T-helper 2 cell (primary cell): ENCODE measurements at regions not wholly inside any gene's neighbourhood (a gene's known extent, or its start where the extent isn't known, plus 50 kb on each side); places are given as distances from the start of the nearest gene placed in this dataset.

ENCODE experiments used
- DNase-seq, 5 experiments: peaks; one replicate each; pipeline versions ENCODE4 v3.0.0 to v3.0.0-alpha.2; 2012 to 2022

GRCh38 chr2:45210462-45211195, 201.4 kb upstream of the SIX2 start:
- no peak for DNase-seq

GRCh38 chr2:45209875-45210274, 200.6 kb upstream of the SIX2 start:
- DNase-seq, result no peak

GRCh38 chr2:45209302-45209701, 200.1 kb upstream of the SIX2 start:
- no peak for DNase-seq

DNA sequence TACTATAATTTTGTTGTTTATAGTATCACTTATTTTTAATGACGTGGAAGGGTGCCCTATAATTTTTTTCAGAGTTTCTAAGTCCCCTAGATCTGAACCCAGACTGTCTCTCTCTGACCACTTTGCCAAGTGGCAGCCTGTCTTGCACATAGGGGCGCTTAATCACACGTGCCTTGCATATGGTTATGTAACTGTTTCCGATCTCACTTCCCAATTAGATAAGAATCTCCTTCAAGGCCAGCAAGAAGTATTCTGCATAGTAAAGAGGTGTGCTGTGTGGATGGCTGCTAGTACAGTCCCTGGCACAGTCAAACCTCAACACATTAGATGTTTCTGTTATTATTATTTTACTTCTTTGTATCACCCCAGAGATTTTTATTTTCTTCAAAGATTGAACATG, 197.8 kb upstream of the SIX2 start:
- DNase-seq, result no peak

- DNase-seq, result no peak
Observed at GRCh38 chr2:45205985-45206384, 196.7 kb upstream of the SIX2 start.

GRCh38 chr2:45205480-45205879, 196.2 kb upstream of the SIX2 start:
- no peak for DNase-seq

- no peak for DNase-seq
Observed at GRCh38 chr2:45203400-45203799, 194.1 kb upstream of the SIX2 start.

- no peak for DNase-seq
Observed at GRCh38 chr2:45199973-45200372, 190.7 kb upstream of the SIX2 start.

DNA sequence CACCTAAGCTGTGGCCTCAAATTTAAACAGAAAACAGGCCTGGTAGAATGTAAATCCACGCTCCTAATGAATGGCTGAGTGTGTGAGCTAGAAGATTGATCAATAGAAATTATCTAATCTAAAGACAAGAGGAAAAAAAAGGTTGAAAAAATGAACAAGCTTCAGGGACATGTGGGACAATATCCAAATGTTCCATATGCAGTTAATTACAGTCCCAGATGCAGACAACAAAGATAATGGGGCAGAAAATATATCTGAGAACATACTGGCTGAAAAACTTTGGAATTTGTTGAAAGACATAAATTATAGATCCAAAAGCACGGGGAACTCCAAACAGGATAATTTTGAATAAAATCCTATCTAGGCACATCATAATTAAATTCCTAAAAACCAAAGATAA, 186.7 kb upstream of the SIX2 start:
- no peak for DNase-seq

DNA sequence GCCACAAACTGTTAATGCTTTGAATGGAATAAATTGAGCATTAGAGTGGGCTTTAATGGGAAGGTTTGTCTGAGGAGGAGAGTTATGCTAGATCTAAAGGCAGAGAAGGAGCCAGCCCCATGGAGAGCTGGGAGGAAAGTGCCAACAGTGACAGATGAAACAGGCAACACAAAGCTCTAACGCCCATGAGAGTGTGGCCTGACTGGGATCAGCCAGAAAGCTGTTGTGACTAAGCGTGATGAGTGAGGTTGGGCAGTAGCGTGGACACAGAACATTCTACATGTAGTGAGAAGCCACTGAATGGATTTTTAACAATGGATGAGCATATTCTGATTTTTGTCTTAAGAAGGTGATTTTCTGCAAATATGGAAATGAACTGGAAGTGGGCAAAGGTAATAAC, 185.3 kb upstream of the SIX2 start:
- DNase-seq, result no peak

GRCh38 chr2:45193581-45193980, 184.3 kb upstream of the SIX2 start:
- no peak for DNase-seq

- no peak for DNase-seq
Observed at GRCh38 chr2:45192991-45193390, 183.7 kb upstream of the SIX2 start.

- DNase-seq, result no peak
Observed at GRCh38 chr2:45192481-45192880, 183.2 kb upstream of the SIX2 start.

- DNase-seq, result no peak
Observed at GRCh38 chr2:45191976-45192375, 182.7 kb upstream of the SIX2 start.

- no peak for DNase-seq
Observed at GRCh38 chr2:45191146-45191863, 182.1 kb upstream of the SIX2 start.

DNA sequence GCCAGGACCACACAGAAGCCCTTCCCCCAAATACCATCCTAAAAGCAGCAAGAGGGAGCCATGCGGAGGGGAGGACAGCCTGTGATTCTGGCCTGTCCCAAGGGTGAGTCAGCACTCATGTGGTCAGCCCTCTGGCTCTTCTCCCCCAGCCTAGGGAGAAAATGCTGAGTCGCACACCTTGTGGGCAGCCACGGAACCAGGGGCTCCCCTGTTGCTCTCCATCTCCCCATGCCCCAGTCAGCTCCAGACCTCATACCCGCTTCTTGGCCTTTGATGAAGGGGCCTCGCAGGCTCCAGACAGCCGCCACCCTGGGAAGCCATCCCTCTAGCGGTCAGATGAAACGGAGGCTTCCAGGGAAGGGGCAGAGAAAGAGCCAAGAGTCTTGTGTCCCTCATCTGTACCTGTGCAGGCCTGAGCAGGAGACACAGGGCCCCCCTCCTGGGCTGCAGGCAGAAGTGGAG, 181.3 kb upstream of the SIX2 start:
- no peak for DNase-seq

DNA sequence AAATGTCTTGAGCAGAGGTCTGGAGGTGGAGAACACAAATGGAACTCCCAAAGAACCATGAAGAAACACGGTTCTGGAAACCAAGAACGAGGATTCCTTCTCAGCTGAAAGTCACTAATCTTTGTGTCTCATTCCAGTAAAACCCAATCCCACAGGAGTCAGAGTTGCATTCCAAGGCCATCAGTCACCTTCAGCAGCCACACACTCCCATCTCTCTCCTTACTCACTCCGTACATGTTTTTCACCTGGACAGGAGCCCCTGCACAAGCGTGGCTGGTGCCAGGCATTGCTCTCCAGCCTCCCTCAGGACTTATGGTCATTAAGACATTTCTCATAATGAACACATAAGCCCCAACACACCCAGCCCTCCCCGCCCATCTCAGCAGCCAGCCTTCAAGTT, 175.4 kb upstream of the SIX2 start:
- DNase-seq, result no peak

DNA sequence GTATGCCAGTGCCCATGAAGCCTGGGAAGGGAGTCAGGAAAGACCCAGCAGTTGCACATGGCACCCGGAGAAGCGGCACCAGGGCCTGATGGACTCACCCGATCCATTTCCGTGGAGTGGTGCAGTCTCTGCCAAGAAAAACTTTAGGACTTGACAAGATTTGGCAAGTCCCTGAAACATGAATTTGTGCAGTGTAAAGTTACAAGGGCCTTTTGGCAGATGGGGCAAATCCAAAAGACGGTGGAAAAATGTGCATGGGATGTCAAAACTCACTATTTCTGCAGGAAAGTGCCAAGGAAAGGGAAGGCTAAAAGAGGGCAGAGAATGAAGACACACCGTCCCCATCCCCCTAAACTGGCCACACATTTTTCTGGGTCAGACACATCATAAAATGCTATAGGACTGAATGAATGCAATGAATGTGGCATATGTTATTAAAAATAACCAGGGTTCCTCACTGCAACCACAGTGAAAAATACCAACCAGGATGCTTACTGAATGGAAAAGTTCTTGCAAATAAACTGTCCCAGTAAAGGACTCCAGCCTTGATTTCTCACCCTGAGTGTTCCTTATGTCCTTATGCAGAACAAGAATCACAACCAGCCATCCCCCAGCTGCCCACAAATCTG, 173.5 kb upstream of the SIX2 start:
- no peak for DNase-seq

- no peak for DNase-seq
Observed at GRCh38 chr2:45180779-45181178, 171.5 kb upstream of the SIX2 start.

GRCh38 chr2:45180033-45180746, 170.9 kb upstream of the SIX2 start:
- DNase-seq, result no peak

GRCh38 chr2:45178854-45179253, 169.6 kb upstream of the SIX2 start:
- DNase-seq, result no peak

GRCh38 chr2:45178359-45178758, 169.1 kb upstream of the SIX2 start:
- DNase-seq, result no peak

DNA sequence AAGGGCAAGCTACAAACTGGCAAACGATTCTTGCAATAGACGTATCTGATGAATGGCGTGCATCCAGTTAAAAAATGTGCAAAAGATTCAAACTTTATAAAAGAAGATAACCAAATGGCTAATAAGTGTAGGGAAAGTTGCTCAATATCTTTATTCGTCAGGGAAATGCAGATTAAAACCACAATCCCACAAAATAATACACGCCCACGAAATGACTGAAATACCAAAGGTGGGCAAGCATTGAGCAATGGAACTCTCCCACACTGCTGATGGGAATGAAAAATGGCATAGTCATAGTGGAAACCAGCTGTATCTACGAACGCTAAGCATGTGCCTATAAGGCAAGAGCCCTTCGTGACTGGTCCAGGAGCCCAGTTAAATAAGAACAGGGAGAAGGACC, 168.6 kb upstream of the SIX2 start:
- no peak for DNase-seq
